ENCODE measurements at regions not wholly inside any gene's neighbourhood (a gene's known extent, or its start where the extent isn't known, plus 50 kb on each side); places are given as distances from the start of the nearest gene placed in this dataset.
A peak's percentile ranks its signal among the peaks of the same experiment; 100 is the strongest.

- WGBS, 10 experiments = 60 to 100% (median 80%) methylated on average over 1 to 7 of the region's 9 CpGs; no CpG with 5 or more reads in 5 of the 10 experiments
- H3K4me3 ChIP-seq = no peak overlapping the region
- peaks cover 5 to 7% of the 10 kb centered on the region in 2 donors for H3K4me1 ChIP-seq (replicated peaks in 1 of 2)
- no peak overlapping the region for H3K27ac ChIP-seq
- in situ Hi-C loops (cut with MboI; ENCODE audit: low pct_unique_long_range_greater_than_20kb in 2 of 9, low sequenced_read_pairs in 9 of 9, unreplicated experiment in 9 of 9) = no loop called here
- ATAC-seq (replicated peaks in 6 of 8) = no peak
These were observed 169.5 kb upstream of the ZNF267 start for GRCh38 chr16:31704138-31704537.

- 40 to 100% methylated on average over 1 of the region's 5 CpGs; no CpG with 5 or more reads in 8 of the 10 experiments for WGBS, 10 experiments
- Histone ChIP-seq H3K27ac (no peak overlapping the region), H3K4me1 (replicated peaks in 1 of 2) (peaks cover 5 to 7% of the 10 kb centered on the region in 2 donors), H3K4me3 (no peak overlapping the region)
- no peak for ATAC-seq (replicated peaks in 6 of 8)
- in situ Hi-C loops (cut with MboI; ENCODE audit: low pct_unique_long_range_greater_than_20kb in 2 of 9, low sequenced_read_pairs in 9 of 9, unreplicated experiment in 9 of 9) = no loop called here
These were observed 168.2 kb upstream of the ZNF267 start for GRCh38 chr16:31705371-31705770.

GRCh38 chr16:31706318-31706717, 167.3 kb upstream of the ZNF267 start:
- ATAC-seq (replicated peaks in 6 of 8) = no peak
- Histone ChIP-seq H3K27ac (no peak overlapping the region), H3K4me3 (no peak overlapping the region), H3K4me1 (replicated peaks in 1 of 2) (peaks cover 1 to 4% of the 10 kb centered on the region in 2 donors)
- in situ Hi-C loops (cut with MboI; ENCODE audit: low pct_unique_long_range_greater_than_20kb in 2 of 9, low sequenced_read_pairs in 9 of 9, unreplicated experiment in 9 of 9) = no loop called here
- 60 to 93% (median 81%) methylated on average over 1 to 3 of the region's 9 CpGs; no CpG with 5 or more reads in 6 of the 10 experiments for WGBS, 10 experiments

GRCh38 chr16:31706925-31707324, 166.7 kb upstream of the ZNF267 start:
- WGBS, 10 experiments = 94 to 100% (median 100%) methylated on average over 1 to 3 of the region's 4 CpGs; no CpG with 5 or more reads in 5 of the 10 experiments

GRCh38 chr16:31707743-31708335, 165.8 kb upstream of the ZNF267 start:
- no peak for ATAC-seq (replicated peaks in 6 of 8)
- Histone ChIP-seq H3K4me3 (no peak overlapping the region), H3K27ac (no peak overlapping the region), H3K4me1 (replicated peaks in 1 of 2) (peaks cover 0 to 3% of the 10 kb centered on the region in 2 donors)
- in situ Hi-C loops (cut with MboI; ENCODE audit: low pct_unique_long_range_greater_than_20kb in 2 of 9, low sequenced_read_pairs in 9 of 9, unreplicated experiment in 9 of 9) = no loop called here
- WGBS, 10 experiments = 67 to 100% (median 88%) methylated on average over 1 to 4 of the region's 10 CpGs; no CpG with 5 or more reads in 4 of the 10 experiments

More at GRCh38 chr16:31706925-31707324, 166.7 kb upstream of the ZNF267 start:
- no peaks in the 10 kb centered on the region for H3K4me1 ChIP-seq (replicated peaks in 1 of 2)
- H3K27ac ChIP-seq = no peak overlapping the region
- in situ Hi-C loops (cut with MboI; ENCODE audit: low pct_unique_long_range_greater_than_20kb in 2 of 9, low sequenced_read_pairs in 9 of 9, unreplicated experiment in 9 of 9) = no loop called here
- no peak for ATAC-seq (replicated peaks in 6 of 8)
- no peak overlapping the region for H3K4me3 ChIP-seq

GRCh38 chr16:31708348-31708747, 165.3 kb upstream of the ZNF267 start:
- no peak overlapping the region for H3K27ac ChIP-seq
- H3K4me1 ChIP-seq (replicated peaks in 1 of 2) = peaks cover 0 to 3% of the 10 kb centered on the region in 2 donors
- in situ Hi-C loops (cut with MboI; ENCODE audit: low pct_unique_long_range_greater_than_20kb in 2 of 9, low sequenced_read_pairs in 9 of 9, unreplicated experiment in 9 of 9) = no loop called here
- WGBS, 10 experiments = 0 to 100% (median 84%) methylated on average over 1 to 7 of the region's 8 CpGs; no CpG with 5 or more reads in 6 of the 10 experiments
- no peak for ATAC-seq (replicated peaks in 6 of 8)
- H3K4me3 ChIP-seq = no peak overlapping the region

GRCh38 chr16:31709181-31709580, 164.4 kb upstream of the ZNF267 start:
- no peak overlapping the region for H3K4me3 ChIP-seq
- ATAC-seq (replicated peaks in 6 of 8) = no peak
- in situ Hi-C loops (cut with MboI; ENCODE audit: low pct_unique_long_range_greater_than_20kb in 2 of 9, low sequenced_read_pairs in 9 of 9, unreplicated experiment in 9 of 9) = no loop called here
- no peak overlapping the region for H3K27ac ChIP-seq
- H3K4me1 ChIP-seq (replicated peaks in 1 of 2) = peaks cover 1 to 4% of the 10 kb centered on the region in 2 donors
- WGBS, 10 experiments = 90 to 100% (median 96%) methylated on average over 1 to 4 of the region's 9 CpGs; no CpG with 5 or more reads in 6 of the 10 experiments

- H3K4me1 ChIP-seq (replicated peaks in 1 of 2) = peaks cover 11% of the 10 kb centered on the region in 2 donors
- ATAC-seq (replicated peaks in 6 of 8) = no peak
- in situ Hi-C loops (cut with MboI; ENCODE audit: low pct_unique_long_range_greater_than_20kb in 2 of 9, low sequenced_read_pairs in 9 of 9, unreplicated experiment in 9 of 9) = no loop called here
- no peak overlapping the region for H3K27ac ChIP-seq
- H3K4me3 ChIP-seq = no peak overlapping the region
- 60 to 100% (median 89%) methylated on average over 1 to 4 of the region's 10 CpGs; no CpG with 5 or more reads in 3 of the 10 experiments for WGBS, 10 experiments
These were observed 163.5 kb upstream of the ZNF267 start for GRCh38 chr16:31710134-31710533.

- 26 to 100% (median 72%) methylated on average over 1 to 3 of the region's 5 CpGs; no CpG with 5 or more reads in 6 of the 10 experiments for WGBS, 10 experiments
- in situ Hi-C loops (cut with MboI; ENCODE audit: low pct_unique_long_range_greater_than_20kb in 2 of 9, low sequenced_read_pairs in 9 of 9, unreplicated experiment in 9 of 9) = no loop called here
- no peak overlapping the region for H3K4me3 ChIP-seq
These were observed 162.7 kb upstream of the ZNF267 start for GRCh38 chr16:31710880-31711279.

GRCh38 chr16:31711344-31711845, 162.2 kb upstream of the ZNF267 start:
- no peak for ATAC-seq (replicated peaks in 6 of 8)
- Histone ChIP-seq H3K27ac (no peak overlapping the region), H3K4me3 (no peak overlapping the region), H3K4me1 (replicated peaks in 1 of 2) (peaks cover 11 to 14% of the 10 kb centered on the region in 2 donors)
- 40 to 82% (median 70%) methylated on average over 1 to 3 of the region's 7 CpGs; no CpG with 5 or more reads in 5 of the 10 experiments for WGBS, 10 experiments
- in situ Hi-C loops (cut with MboI; ENCODE audit: low pct_unique_long_range_greater_than_20kb in 2 of 9, low sequenced_read_pairs in 9 of 9, unreplicated experiment in 9 of 9) = no loop called here

More at GRCh38 chr16:31710880-31711279, 162.7 kb upstream of the ZNF267 start:
- peaks cover 11 to 14% of the 10 kb centered on the region in 2 donors for H3K4me1 ChIP-seq (replicated peaks in 1 of 2)
- no peak for ATAC-seq (replicated peaks in 6 of 8)
- no peak overlapping the region for H3K27ac ChIP-seq

- H3K4me1 ChIP-seq (replicated peaks in 1 of 2) = peaks cover 11 to 14% of the 10 kb centered on the region in 2 donors
- ATAC-seq (replicated peaks in 6 of 8) = no peak
- 60 to 100% (median 90%) methylated on average over 2 to 5 of the region's 8 CpGs; no CpG with 5 or more reads in 3 of the 10 experiments for WGBS, 10 experiments
- H3K27ac ChIP-seq = no peak overlapping the region
- no peak overlapping the region for H3K4me3 ChIP-seq
- in situ Hi-C loops (cut with MboI; ENCODE audit: low pct_unique_long_range_greater_than_20kb in 2 of 9, low sequenced_read_pairs in 9 of 9, unreplicated experiment in 9 of 9) = no loop called here
These were observed 161.5 kb upstream of the ZNF267 start for GRCh38 chr16:31712064-31712540.

GRCh38 chr16:31713071-31713944, 160.3 kb upstream of the ZNF267 start:
- peak overlapping the region; percentile 67 to 96 (median 87) for H3K4me3 ChIP-seq
- H3K27ac ChIP-seq = peak overlapping the region; percentile 93
- in situ Hi-C loops (cut with MboI; ENCODE audit: low pct_unique_long_range_greater_than_20kb in 2 of 9, low sequenced_read_pairs in 9 of 9, unreplicated experiment in 9 of 9) = no loop called here
- WGBS, 10 experiments = 0 to 7% (median 0%) methylated on average over 2 to 22 of the region's 59 CpGs; no CpG with 5 or more reads in 1 of the 10 experiments
- peaks cover 11 to 14% of the 10 kb centered on the region in 2 donors for H3K4me1 ChIP-seq (replicated peaks in 1 of 2)
- ATAC-seq (replicated peaks in 6 of 8) = peak; percentile 93 to 99 (median 98)
